Hematopoietic multipotent progenitor cell treated with erythropoietin and hydrocortisone succinate and interleukin-3 and kit ligand, for 6 days (in vitro differentiated cells): ENCODE measurements at regions not wholly inside any gene's neighbourhood (a gene's known extent, or its start where the extent isn't known, plus 50 kb on each side); places are given as distances from the start of the nearest gene placed in this dataset.
"Not testable (repeated sequence)": the region's sequence is repeated elsewhere in the genome, so short reads cannot be mapped to it uniquely, and the experiment has no call there.

Experiments
- DNase-seq: peaks from one replicate; pipeline ENCODE4 v3.0.0-alpha.2; 2015

DNA sequence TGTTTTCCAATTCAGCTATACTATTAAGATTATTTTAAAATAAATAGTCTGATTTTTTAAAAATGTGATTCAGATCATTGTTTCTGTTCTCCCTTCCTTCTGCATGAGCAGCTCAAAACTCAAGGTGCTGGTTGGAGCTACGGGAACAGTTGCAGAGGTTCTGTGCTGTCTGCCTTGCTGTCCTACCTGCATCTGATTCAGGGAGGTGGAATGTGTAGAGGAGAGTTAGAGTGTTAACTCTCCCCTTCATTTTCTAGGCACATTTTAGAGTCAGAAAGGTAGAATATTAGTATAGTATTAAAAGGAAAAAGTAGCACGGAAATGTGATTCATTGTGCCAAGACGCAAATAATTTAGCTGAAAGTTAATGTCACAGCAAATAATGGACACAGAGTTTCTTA lies 188.1 kb upstream of the SLC35B3 start:
- no peak for DNase-seq

DNA sequence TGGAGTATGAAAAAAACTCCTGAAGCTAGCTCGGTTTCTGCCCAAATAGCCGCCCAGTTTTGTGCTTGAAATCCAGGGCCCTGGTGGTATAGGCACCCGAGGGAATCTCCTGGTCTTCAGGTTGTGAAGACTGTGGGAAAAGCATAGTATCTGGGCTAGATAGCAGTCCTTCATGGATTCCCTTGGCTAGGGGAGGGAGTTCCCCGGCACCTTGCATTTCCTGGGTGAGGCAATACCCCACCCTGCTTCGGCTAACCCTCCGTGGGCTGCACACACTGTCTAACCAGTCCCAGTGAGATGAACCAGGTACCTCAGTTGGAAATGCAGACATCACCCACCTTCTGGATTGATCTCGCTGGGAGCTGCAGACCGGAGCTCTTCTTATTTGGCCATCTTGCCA lies 184.5 kb upstream of the SLC35B3 start:
- DNase-seq, result no peak

DNA sequence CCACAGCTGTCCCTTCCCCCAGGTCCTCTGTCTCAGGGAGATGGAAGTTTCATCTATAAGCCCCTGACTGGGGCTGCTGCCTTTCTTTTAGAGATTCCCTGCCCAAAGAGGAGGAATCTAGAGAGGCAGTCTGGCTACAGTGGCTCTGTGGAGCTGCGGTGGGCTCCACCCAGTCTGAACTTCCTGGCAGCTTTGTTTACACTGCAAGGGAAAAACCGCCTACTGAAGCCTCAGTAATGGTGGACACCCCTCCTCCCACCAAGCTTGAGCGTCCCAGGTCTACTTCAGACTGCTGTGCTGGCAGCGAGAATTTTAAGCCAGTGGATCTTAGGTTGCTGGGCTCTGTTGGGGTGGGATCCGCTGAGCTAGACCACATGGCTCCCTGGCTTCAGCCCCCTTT lies 184.1 kb upstream of the SLC35B3 start:
- DNase-seq, result not testable (repeated sequence)

DNA sequence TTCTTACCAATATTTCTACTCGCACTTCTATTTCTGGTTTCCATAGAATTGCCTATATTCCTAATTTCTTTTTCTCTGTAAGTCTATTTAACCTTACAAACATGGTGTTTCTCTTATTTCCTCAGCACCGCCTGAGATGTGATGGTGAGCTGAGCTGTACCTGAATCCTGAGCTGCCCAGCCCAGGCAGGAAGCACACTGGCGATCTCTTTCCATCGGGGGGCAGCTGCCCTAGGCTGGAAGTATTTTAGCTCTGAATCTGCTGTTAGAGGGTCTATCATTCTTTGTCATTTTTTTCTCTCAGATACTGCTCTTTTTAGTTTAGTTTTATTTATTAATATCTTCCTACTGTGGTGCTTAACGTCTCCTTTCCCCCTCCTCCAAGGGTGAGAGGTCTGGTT lies 173.4 kb upstream of the SLC35B3 start:
- DNase-seq, result no peak

- DNase-seq, result peak; percentile 3
These were observed 154.8 kb upstream of the SLC35B3 start for GRCh38 chr6:8589941-8590729.

GRCh38 chr6:8588176-8588575 lies 152.8 kb upstream of the SLC35B3 start:
- DNase-seq, result no peak

DNA sequence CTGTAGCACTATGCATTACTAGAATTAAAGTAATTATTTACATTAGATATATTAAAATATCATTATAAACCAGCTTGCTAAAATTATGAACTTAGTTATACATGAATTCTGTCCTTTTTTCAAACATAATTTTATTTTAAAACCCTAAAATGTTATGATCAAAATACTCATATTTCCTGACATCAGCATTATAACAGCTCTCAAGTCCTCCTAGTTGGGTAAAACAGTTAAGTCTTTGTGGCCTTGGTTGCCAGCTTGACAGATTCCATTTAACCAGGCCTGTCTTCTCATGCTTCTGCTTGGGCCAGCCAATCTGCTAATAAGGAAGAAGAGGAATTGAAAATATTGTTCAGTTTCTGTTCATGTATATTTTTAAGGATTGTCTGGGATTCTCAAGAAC lies 147.9 kb upstream of the SLC35B3 start:
- DNase-seq, result no peak

GRCh38 chr6:8579372-8579771 lies 144.0 kb upstream of the SLC35B3 start:
- no peak for DNase-seq

GRCh38 chr6:8578006-8578405 lies 142.7 kb upstream of the SLC35B3 start:
- no peak for DNase-seq

- no peak for DNase-seq
These were observed 139.6 kb upstream of the SLC35B3 start for GRCh38 chr6:8574749-8575468.

GRCh38 chr6:8574311-8574710 lies 139.0 kb upstream of the SLC35B3 start:
- DNase-seq, result no peak

DNA sequence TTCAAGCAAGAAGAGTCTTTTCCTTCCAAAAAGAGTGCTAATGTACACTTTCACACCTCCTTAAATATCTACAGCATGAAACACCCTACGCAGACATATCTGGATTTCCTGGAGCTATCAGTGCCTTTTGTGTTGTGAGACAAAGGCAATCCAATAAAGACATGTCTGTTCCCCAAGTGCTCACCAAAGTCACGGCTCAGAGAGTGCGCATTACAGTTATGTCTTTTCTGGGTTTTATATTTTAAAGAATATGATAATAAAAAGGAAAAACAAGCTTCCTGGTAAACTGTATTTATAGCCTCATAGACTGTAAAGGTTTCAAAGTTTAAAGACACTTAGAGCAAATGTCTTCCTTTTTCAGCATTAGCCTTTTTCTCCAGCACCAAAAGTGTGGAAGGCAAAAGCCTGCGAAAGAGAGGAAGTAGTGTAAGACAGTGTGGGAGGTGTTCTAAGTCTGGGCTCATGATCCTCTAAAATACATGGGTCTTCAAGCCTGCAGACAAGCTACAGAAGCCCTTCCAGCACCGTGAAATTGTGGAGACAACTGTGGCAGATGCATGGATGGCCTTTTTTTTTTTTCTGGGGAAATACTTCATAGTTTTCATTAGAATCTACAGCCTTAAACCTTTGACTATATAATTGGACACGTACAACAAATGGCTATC lies 135.0 kb upstream of the SLC35B3 start:
- no peak for DNase-seq

DNA sequence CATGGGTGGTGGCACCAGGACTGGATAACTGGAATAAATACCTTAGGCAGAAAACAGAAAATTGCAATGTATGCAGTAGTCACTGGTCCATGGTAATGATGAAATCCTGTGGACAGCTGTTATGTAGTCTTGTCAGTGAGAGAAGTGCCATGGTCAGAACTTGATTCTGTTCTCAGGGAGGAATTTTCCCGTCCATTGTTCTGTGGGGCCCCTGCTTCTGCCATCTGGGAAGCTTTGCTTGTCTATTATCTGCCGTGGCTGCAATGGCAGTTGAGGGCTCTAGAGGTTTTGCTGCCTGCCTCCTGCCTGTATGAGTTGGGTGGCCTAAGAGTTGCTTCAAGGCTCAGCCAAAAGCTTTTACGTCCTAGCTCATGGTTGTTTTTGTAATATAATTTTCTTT lies 126.8 kb upstream of the SLC35B3 start:
- no peak for DNase-seq

DNA sequence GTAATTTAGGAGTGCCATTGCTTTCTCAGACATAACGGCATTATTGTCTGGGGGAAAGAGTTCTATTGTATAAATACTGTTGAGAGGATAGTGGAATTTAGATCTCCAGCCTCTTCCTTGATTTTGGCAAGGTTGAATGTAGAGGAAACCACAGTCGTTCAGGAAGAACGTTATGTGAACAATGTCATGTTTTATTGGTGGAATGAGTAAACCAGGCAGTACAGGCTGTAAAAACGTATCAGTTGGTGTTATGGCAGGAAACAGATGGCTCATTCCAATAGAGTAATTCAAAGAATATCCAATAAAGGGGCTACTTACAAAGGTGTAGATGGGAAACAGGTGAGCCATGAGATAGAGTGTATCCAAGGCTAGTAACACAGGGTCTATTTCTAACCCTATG lies 123.6 kb upstream of the SLC35B3 start:
- no peak for DNase-seq

- no peak for DNase-seq
These were observed 121.8 kb upstream of the SLC35B3 start for GRCh38 chr6:8557014-8557748.

DNA sequence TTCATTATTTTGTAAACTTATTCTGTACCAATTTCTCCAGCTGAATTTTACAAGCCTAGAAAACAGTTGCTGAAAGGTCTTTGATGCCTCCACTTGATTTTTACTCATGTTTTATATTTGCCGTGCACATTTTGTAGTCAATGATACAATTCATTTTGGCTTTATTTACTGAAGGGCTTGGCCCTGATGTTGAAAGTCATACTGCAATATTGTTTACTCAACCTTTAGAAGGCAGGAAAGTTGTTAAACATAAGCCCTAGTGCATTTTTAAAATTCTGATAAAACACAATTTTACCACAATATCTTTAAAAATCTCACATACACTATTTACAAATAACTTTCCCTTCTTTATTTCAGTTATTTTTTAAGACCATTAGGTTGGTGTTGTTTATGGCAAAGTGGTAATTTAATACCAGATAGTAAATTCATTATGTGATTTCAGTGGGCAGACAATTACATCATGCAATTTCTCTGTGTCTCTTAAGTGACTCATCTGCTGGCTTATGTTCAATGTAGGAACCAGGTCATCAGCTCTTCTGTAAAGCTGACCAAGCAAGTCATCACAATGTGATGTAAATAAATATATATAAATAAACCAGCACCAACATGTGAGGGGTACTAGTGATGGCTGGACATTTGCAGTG lies 121.1 kb upstream of the SLC35B3 start:
- DNase-seq, result no peak

DNA sequence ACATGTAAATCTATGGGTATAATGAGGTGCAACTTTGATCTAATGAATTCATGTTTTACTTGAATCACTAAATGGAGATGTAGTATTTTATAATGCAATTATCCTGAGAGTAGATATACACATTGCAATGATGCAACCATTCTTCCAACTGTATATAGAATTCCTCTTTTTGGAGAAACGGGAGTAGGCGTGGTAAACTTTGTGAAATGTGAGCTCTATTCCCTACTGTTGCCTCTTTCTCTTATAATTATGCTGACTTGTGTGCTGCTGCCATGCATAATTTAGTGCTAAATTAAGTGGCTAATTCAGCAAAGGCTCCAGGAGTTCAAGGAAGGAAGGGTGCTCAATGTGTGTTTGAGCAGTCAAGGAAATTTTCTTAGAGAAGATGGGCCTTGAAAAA lies 116.6 kb upstream of the SLC35B3 start:
- no peak for DNase-seq

DNA sequence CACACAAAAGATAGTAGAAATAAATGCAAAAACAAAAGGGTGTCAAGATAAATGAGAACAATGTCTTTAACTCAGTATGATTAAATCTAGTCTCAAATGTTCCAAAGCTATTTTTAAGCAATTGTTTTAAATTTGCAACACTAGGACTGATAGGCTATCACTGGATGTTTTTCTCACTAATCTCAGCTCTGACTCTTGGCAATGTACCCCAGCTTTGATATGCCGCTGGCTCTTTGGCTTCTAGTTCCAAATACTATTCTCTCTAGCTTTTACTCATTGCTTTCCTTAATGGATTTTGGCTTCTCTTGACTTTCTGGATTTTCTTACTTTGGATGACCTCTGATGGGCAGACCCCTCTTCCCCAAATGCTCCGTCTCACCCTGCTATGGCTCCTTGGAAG lies 116.0 kb upstream of the SLC35B3 start:
- DNase-seq, result no peak

GRCh38 chr6:8549074-8549790 lies 113.9 kb upstream of the SLC35B3 start:
- DNase-seq, result no peak

DNA sequence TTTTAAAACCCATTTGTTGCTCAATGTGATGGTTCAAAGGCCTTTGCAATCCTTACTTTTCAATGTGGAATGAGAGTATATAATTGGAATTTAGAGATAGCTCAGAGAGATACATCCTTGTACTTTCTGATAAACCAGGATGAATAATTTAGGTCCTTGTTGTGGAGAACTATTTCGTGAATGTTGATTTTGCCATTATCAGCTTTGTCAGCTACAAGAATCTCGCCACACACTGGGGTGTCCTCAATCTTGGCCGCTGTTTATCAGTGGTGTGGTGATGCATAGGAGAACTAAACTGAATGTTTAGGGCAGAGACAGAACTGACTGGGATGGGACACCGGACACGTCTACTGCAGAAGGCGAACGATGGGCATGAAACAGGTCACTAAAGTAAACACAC lies 111.2 kb upstream of the SLC35B3 start:
- DNase-seq, result no peak

GRCh38 chr6:8545336-8545735 lies 110.0 kb upstream of the SLC35B3 start:
- no peak for DNase-seq

DNA sequence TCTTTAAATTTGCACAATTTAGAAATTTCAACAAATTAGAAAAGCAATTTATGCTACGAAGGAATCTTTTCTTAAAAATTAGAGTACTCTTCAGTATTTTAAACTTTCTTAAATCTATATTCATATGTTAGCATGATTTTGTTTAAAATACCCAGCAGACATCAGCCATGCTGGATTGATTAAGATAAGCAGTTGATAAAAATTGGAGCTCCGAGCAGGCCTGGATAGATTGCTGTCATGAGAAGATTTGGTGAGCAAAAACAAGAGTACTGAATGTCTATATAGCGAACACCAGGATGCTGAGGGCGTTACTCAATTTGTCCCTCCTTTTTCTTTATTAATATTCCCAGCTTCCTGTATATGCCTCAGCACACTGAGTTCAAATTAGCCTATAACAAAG lies 108.4 kb upstream of the SLC35B3 start:
- DNase-seq, result no peak
